ENCODE measurements at regions not wholly inside any gene's neighbourhood (a gene's known extent, or its start where the extent isn't known, plus 50 kb on each side); places are given as distances from the start of the nearest gene placed in this dataset.

GRCh38 chr11:28820296-28820989, 712.3 kb downstream of the METTL15 start:
- TF ChIP-seq, protein P1, sequence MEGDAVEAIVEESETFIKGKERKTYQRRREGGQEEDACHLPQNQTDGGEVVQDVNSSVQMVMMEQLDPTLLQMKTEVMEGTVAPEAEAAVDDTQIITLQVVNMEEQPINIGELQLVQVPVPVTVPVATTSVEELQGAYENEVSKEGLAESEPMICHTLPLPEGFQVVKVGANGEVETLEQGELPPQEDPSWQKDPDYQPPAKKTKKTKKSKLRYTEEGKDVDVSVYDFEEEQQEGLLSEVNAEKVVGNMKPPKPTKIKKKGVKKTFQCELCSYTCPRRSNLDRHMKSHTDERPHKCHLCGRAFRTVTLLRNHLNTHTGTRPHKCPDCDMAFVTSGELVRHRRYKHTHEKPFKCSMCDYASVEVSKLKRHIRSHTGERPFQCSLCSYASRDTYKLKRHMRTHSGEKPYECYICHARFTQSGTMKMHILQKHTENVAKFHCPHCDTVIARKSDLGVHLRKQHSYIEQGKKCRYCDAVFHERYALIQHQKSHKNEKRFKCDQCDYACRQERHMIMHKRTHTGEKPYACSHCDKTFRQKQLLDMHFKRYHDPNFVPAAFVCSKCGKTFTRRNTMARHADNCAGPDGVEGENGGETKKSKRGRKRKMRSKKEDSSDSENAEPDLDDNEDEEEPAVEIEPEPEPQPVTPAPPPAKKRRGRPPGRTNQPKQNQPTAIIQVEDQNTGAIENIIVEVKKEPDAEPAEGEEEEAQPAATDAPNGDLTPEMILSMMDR (IDR thresholded peaks at IDR 0.05; ENCODE audit: control extremely low read depth, extremely low read depth, low read depth, missing control alignments) = no peak
- no peak for DNase-seq (ENCODE audit: extremely low spot score)
- CTCF ChIA-PET = no interaction called here
- POLR2A ChIA-PET = no interaction called here

DNA sequence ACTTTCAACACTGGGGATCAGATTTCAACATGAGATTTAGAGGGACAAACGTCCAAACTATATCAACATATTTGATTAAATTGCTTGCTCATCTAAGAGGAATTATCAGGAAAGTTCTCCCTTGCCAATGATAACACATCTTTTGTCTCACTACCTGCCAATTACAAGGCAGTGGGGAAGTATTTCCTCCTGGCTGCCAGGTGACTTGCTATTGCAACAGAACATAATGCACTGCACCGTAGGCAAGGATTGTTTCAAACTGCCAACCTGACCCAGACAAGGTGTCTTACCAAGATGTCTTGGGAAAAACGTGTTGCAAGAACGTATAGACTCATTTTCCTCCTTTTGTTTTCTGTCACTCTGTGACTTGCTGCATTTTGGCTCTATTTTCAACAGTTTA, 711.6 kb downstream of the METTL15 start:
- CTCF ChIA-PET = no interaction called here
- POLR2A ChIA-PET = no interaction called here
- no peak for DNase-seq (ENCODE audit: extremely low spot score)
- TF ChIP-seq, protein P1 (IDR thresholded peaks at IDR 0.05; ENCODE audit: control extremely low read depth, extremely low read depth, low read depth, missing control alignments) = no peak

- POLR2A ChIA-PET = no interaction called here
- no peak for DNase-seq (ENCODE audit: extremely low spot score)
- CTCF ChIA-PET = no interaction called here
- TF ChIP-seq, protein P1 (IDR thresholded peaks at IDR 0.05; ENCODE audit: control extremely low read depth, extremely low read depth, low read depth, missing control alignments) = no peak
These were observed 706.9 kb downstream of the METTL15 start for GRCh38 chr11:28815110-28815509.

- CTCF ChIA-PET = no interaction called here
- POLR2A ChIA-PET = no interaction called here
- DNase-seq (ENCODE audit: extremely low spot score) = no peak
These were observed 700.6 kb downstream of the METTL15 start for GRCh38 chr11:28808771-28809170.

GRCh38 chr11:28799316-28799715, 691.1 kb downstream of the METTL15 start:
- ChIA-PET POLR2A (no interaction called here), CTCF (no interaction called here)
- DNase-seq (ENCODE audit: extremely low spot score) = no peak
- TF ChIP-seq, protein P1 (IDR thresholded peaks at IDR 0.05; ENCODE audit: control extremely low read depth, extremely low read depth, low read depth, missing control alignments) = no peak

More at GRCh38 chr11:28808771-28809170, 700.6 kb downstream of the METTL15 start:
- TF ChIP-seq, protein P1 (IDR thresholded peaks at IDR 0.05; ENCODE audit: control extremely low read depth, extremely low read depth, low read depth, missing control alignments) = no peak

DNA sequence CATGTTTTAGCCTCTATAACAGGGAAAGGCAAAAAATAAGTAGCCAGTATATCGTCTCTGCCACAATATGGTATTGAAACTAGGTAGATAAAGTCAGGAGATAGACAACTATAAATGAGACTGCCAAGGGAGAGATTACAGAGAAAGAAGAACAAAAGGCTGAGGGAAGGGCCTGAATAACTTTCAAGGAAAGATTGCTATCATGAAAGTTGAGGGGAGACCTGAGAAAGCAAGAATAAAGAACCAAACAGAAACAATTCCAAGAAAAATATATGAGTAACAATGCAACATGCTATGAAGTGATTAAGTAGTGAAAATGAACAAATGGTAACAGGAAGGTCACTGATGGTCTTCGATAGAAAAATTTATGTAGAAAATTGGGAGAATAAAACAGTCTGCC, 690.1 kb downstream of the METTL15 start:
- TF ChIP-seq, protein P1 (IDR thresholded peaks at IDR 0.05; ENCODE audit: control extremely low read depth, extremely low read depth, low read depth, missing control alignments) = no peak
- no peak for DNase-seq (ENCODE audit: extremely low spot score)
- ChIA-PET CTCF (no interaction called here), POLR2A (no interaction called here)

All from GM10248 (cell line).